ENCODE measurements at regions not wholly inside any gene's neighbourhood (a gene's known extent, or its start where the extent isn't known, plus 50 kb on each side); places are given as distances from the start of the nearest gene placed in this dataset.
"Not testable (repeated sequence)": the region's sequence is repeated elsewhere in the genome, so short reads cannot be mapped to it uniquely, and the experiment has no call there.

GRCh38 chr21:17372200-17372599 is 140.6 kb upstream of the CXADR start:
- no peak for DNase-seq

GRCh38 chr21:17386498-17386897 is 126.3 kb upstream of the CXADR start:
- DNase-seq: no peak

GRCh38 chr21:17387030-17387617 is 125.7 kb upstream of the CXADR start:
- DNase-seq: peak; percentile 18

- no peak for DNase-seq
These were observed 124.6 kb upstream of the CXADR start for GRCh38 chr21:17388226-17388625.

DNA sequence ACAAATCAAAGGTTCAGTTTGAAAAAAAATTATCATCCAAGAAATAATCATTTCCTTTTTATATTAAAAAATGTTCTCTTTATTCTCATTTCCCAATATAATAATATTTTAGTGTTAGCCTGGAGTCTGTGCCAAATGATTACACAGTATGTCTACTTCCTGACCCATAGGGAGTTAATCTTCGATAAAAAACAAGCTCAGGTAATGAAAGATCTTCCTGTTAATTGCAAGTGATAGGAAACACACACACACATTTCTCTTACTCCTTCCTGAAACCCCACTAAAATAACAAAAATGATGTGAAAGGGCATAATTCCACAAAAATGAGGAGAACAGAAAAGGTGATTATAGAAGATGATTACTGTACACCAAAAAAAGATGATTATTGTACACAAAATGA is 123.5 kb upstream of the CXADR start:
- DNase-seq: no peak

GRCh38 chr21:17390569-17390968 is 122.3 kb upstream of the CXADR start:
- DNase-seq: no peak

DNA sequence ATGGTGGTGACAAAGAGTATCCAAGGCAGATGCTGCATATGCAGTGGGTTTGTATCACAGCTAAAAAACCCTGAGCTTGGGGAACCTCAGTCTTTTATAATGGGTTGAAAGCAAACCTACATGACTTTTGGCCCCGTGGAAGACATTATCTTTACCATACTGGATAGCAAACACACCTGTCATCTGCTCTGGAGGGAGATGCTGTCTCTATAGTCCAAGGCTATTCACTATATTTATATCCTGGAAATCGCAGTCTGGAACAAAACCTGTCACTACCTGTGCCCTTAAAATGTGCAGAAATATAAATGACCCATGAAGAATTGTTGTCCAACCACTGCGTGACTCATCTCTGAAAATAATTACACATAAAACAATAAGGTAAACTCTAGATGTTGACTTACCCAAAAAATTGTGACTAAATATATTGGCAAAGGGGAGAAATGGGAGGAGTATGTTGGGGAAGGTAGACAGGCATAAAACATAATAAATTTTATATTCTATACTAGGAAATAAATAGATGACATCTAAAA is 121.0 kb upstream of the CXADR start:
- DNase-seq: no peak

GRCh38 chr21:17393413-17393812 is 119.4 kb upstream of the CXADR start:
- DNase-seq: no peak

DNA sequence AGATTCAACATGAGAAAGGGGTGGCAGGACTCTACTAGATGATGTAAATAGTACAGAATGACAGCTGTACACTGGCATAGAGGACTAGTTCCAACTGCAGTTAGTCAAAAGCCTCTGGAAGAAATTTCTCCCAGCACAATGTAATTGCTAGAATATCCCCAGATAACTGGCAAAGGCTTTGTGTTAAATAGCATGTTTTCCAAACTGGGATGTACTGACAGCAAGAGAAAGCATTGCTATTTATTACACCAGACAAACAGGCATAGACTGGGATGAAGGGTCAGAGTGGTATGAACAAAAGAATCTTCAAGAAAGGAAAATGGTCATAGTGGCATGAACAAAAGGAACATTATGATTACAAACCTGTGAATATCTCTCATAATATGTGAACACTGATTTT is 115.9 kb upstream of the CXADR start:
- DNase-seq: no peak

DNA sequence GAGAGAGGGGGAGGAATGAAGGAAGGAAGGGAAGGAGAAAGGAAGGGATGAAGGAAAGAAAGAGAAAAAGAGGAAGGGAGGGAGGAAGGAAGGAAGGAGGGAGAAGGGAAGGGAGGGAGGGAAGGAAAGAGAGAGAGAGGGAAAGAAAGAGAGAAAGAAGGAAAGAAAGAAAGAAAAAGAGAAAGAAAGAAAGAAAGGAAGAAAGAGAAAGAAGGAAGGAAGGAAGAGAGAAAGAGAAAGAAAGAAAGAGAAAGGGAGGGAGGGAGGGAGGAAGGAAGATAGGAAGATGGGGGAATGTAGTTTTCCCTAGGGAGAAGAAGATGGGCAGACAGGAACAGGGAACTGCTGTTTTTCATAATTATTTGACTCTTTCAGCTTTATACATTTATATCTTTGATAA is 115.1 kb upstream of the CXADR start:
- DNase-seq: no peak

- not testable (repeated sequence) for DNase-seq
These were observed 113.9 kb upstream of the CXADR start for GRCh38 chr21:17398954-17399353.

DNA sequence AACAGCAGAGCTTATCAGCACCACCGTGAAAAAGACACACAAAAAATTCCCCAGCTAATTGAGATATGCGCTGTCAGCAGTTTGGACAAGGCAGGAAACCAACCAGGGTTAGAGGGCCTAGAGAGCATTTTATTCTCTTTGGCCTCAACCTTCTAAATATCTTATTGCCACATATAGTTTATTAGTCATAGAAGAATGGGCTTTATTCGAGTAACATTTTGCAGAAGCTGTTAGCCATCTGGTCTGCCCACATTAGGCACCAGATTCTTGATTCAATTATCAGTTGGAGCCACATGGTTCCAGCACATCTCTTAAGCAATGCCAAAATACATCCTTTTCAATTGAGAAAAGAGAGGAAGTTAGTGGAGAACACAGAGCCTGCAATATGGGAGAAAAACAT is 109.9 kb upstream of the CXADR start:
- DNase-seq: no peak

DNA sequence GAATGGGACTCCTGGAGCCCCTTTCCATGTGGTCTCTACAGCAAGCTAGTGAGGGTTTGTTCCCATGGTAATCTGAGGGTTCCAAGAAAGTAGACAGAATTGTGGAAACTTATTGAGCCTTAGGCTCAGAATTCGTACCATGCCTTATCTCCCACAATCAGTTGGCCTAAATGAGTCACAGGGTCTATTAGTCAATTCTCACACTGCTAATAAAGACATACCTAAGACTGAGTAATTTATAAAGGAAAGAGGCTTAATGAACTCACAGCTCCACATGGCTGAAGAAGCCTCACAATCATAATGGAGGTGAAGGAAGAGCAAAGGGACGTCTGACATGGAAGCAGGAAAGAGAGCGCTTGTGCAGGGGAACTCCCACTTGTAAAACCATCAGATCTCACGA is 106.6 kb upstream of the CXADR start:
- no peak for DNase-seq

- DNase-seq: no peak
These were observed 98.1 kb upstream of the CXADR start for GRCh38 chr21:17414766-17415165.

DNA sequence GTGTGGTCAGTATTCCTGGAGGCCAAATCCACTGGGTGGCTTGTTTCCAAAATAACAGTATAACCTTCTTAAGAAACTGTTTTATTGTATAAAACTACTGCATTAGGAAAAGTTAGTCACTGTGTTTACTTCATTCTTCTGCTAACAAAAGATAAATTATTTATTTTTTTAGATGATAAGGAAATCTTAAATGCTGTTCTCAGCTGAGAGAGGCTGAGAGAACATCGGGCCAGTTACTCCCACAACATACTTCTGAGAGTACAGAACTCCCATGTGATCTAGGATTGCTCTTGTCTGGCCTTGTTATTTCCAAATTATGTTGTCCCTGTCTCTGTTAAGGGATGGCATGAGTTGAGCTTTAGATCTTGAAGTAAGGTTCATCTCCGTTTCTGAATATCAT is 96.7 kb upstream of the CXADR start:
- DNase-seq: no peak

GRCh38 chr21:17422931-17423330 is 89.9 kb upstream of the CXADR start:
- DNase-seq: no peak

DNA sequence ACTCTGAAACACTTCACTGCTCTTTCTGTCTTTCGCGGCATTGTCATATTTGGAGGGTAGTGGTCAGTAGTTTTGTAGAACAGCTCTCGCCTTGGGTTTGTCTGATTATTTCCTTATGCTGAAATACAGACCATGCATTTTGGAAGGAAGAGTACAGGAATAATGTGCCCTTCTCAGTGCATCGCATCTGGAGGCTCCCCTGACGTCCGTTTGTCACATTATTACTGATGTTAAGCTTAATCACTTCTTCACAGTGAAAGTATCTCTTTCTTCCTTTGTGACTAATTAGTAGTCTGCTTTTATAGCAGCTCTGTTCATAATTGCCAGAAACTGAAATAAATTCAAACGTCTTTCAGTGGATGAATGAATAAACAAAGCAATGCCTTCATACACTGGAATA is 85.7 kb upstream of the CXADR start:
- DNase-seq: no peak

DNA sequence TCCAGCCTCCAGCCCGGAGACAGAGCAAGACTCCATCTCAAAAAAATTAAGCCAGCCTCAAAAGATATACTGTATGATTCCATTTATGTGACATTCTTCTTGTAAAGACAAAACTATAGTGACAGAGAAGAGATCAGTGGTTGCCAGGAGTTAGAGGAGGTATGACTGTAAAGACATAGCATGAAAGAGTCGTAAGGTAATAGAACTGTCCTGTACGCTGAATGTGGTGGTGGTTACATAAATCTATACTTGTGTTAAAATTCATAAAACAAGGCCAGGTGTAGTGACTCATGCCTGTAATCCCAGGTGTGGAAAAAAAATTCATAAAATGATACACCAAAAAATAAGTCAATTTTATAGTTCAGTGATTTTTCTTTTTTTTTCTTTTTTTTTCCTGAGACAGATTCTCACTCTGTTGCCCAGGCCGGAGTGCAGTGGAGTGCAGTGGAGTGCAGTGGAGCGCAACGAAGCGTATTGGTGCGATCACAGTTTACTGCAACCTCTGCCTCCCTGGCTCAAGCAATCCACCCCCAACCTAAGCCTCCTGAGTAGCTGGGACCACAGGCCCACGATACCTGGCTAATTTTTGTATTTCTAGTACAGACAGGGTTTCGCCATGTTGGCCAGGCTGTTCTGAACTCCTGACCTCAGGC is 84.9 kb upstream of the CXADR start:
- DNase-seq: no peak

DNA sequence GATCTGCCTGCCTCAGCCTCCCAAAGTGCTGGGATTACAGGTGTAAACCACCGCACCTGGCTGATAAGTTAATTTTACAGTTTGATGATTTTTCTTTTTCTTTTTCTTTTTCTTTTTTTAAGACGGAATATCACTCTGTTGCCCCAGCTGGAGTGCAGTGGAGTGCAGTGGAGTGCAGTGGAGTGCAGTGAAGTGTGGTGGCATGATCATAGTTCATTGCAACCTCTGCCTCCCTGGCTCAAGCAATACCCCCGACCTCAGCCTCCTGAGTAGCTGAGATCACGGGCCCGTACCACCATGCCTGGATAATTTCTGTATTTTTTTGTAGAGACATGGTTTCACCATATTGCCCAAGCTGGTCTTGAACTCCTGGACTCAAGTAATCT is 84.4 kb upstream of the CXADR start:
- DNase-seq: no peak

DNA sequence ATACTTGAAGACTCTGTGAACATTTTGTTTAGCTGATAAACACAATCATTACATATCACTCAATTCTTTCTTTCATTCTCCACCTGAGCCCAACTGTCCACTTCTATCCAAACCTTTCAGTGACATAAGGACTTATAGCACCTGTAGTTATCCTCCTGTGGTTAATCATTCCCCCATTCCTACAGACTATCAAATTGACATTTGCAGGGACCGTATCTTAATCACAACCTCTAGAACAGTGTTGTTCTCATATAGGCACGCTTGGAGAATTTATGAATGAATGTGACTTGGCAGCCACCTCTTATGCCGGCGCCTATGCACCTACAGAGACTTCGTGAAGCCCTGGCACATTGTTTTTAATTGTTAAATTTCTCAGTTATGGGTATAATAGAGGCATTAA is 83.9 kb upstream of the CXADR start:
- DNase-seq: no peak

- DNase-seq: no peak
These were observed 82.9 kb upstream of the CXADR start for GRCh38 chr21:17429936-17430335.

DNA sequence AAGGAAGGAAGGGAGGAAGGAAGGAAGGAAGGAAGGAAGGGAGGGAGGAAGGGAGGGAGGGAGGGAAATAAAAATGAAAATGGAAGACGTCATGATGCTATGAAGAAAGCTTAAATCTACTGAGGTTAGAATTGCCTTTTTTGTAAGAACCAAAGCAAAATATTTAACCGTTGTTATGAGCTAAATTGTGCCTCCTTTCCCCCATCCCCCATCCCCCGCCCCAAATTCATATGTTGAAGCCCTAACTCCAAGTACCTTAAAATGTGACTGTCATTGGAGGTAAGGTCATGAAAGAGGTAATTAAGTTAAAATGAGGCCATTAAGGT is 80.1 kb upstream of the CXADR start:
- no peak for DNase-seq

GRCh38 chr21:17433730-17434129 is 79.1 kb upstream of the CXADR start:
- no peak for DNase-seq

DNA sequence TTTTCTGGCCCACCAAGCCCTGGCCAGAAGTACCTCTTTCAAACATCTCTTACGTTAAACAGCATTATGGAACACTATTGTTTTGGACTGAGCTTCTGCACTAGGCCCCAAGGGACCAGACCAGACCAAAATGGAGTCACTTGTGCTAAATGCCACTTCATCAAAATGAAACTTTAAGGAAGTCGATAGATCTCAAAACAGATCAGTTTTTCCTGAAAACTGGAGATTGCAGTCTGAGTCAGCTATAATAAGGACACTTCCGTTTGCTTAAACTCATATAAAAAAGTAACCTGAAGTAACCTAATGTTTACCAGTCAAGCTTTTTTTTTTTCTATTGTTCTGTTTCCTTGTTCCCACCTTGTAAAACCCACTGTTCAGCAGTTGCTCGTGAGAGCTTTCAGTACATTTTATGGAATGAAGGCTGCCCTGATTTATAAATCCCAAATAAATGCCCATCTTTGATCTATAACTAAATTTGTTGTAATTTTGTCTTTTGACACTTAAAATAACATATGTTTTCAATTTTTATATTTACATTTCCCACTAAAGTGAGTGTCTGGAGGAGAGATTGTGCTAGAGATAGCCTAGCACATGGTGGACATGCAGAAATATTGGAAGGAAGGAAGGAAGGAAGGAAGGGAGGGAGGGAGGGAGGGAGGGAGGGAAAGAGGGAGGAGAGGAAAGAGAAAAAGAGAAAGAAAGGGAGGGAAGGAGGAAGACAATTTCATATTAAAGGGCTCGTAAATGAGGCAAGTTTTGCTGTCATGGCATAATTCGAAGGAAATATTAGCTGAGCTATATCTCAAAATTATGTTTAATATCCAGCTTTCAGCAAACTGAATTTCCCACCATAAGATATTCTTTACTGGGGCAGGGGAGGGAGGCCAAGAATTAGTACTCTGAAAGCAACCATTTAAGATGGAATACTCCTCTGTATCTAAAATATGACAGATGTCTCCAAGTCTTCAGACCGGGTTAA is 77.0 kb upstream of the CXADR start:
- DNase-seq: no peak
